ENCODE measurements at regions not wholly inside any gene's neighbourhood (a gene's known extent, or its start where the extent isn't known, plus 50 kb on each side); places are given as distances from the start of the nearest gene placed in this dataset.
"Not testable (repeated sequence)": the region's sequence is repeated elsewhere in the genome, so short reads cannot be mapped to it uniquely, and the experiment has no call there.

DNA sequence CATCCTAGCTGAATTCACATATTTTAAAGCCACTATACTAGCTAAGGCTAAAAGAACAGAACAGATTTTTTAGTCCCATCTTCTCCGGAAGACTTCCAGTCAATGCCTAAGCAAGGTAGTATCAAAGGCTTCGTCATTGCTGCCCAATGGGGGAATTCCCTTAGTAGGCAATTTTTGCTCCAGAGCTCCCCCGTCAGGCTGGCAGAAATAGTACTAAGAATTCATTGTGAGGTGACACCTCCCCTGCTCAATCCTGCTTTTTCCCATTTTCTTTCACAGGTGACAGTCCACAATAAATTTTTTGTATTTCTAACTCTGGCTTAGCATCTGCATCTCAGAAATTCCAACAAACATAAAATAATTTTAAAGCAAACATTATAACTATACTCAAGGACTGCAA lies 52.8 kb upstream of the SRSF6 start:
- DNase-seq (ENCODE audit: low read depth) = no peak

DNA sequence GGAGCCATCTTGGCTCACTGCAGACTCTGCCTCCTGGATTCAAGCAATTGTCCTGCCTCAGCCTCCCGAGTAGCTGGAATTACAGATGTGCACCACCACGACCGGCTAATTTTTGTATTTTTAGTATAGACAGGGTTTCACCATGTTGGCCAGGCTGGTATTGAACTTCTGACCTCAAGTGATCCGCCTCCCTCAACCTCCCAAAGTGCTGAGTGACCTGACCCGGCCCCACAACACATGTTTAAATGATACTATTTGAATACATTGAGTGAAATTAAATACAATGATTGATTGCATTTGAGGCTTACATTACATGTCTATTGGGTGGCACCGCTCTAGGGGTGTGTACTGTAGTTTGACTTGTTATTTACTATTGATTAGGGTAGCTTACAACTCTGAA lies 56.8 kb upstream of the SRSF6 start:
- DNase-seq (ENCODE audit: low read depth) = not testable (repeated sequence)

DNA sequence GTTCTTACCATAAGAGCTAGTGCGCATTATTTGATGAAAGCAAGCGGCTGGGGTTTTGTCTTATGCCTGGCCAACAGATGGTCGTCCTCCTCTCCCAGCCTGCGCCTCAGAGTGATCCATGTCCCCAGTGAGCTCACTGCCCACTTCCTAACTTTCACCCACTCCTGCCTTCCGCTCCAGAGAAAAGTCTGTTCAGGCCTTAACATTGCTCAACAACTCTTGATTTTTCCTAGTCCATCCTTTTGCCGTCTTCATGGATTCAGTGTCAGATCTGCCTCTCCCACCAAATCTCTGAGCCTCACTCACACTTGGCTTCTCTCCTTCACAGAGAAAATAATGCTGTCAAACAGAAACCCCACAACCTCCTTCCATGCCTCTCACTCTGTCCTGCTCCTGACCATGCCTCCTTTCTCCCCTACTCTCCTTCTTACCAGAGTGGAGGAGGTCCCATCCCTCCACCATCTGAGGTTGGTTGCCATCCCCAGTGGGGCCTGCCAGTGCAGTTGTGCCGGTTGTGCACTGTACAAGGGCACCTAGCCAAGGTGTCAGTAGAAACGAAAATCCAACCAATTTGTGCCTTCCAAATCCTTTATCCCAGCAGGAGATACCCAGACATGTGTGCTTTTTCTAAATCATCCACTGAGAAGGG lies 58.9 kb upstream of the SRSF6 start:
- DNase-seq (ENCODE audit: low read depth) = no peak

DNA sequence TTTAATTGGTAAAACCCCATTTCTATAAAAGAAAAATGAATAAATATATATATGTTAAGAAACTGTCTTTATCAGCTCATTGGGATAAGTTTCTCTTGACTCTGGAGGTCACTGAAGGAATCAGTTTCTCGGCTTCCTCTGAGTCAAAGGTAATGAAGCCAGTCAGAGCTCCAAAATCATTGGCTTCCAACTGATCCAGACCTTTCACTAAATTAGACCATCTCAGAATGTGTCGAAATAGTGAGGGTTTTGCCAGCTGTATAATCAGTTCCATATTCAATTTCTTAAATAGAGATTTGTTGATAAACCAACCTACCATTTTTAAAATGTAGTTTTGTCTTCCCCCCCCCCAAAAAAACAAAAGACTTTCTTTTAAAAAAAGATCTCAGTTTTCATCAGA lies 60.5 kb upstream of the SRSF6 start:
- DNase-seq (ENCODE audit: low read depth) = no peak

DNA sequence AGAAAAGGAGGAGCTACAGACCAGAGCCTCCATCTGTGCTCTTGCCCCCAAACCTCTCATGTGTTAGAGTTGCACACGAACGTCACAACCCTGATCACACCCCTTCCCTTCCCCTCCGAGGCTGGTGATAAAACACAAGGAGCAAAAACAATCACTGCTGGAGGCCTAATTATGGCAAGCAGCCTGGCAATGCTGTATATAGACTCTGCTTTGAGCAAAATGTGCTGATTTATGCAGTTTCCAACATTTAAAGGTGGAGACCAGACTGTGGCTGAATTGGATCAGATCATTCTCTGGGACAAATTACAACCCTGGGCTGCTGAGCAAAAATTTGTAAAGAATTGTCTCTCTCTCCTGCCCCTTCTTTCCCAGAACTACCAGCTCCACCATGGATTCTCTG lies 64.6 kb upstream of the SRSF6 start:
- DNase-seq (ENCODE audit: low read depth) = no peak

DNA sequence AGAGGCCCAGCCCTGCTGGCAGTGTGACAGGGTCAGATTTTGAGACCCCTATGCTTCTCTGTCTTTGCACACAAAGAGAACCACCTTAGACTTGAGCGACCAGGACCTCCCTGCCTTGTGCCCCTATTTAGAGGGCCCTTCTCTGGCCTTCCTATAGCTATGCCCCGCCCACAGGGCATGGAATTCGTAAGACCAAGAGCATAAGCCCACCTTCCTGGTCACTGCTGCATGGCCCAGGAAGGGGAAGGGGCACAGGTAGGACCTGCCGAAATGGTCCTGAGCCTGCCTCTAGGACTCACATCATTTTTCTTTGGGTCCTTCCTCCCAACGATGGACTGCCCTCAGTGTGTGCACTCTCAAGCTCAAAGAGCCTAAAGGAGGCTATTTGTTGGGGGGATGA lies 65.1 kb upstream of the SRSF6 start:
- no peak for DNase-seq (ENCODE audit: low read depth)

DNA sequence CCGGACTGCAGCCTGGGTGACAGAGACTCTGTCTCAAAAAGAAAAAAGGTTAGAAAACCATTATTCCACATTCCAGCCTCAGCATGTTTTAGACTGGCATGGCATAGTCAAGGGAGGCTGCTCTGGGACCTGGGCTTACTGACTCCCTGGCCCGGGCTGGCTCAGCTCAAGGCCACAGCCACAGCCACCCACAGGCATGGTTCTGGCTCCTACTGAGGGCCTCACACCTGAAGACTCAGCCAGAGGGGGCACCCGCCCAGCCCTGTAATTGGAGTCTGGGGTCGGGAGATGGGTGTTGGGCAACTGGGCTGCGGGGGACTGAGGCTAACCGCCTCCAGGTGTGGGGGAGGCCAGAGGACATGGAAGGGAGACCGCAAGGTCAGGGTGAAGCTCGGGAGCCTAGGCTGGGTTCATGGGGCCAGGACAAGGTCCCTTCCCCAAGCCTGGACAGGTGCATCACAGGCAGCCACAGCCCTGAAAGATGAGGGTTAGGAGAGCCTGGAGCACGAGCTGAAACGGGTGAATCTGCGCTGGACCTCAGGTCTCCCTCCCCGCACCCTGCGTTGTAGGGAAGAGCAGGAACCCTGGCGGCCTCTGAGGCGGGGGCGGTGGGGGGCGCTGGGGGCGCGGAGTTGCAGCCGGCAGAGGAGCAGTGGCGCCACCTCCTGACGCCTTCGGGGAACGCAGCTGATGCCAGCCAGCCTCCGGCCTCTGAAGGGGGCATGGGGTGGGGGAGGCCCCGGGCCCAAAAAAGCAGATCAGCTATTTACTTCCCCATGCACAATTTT lies 67.7 kb upstream of the SRSF6 start:
- no peak for DNase-seq (ENCODE audit: low read depth)

DNA sequence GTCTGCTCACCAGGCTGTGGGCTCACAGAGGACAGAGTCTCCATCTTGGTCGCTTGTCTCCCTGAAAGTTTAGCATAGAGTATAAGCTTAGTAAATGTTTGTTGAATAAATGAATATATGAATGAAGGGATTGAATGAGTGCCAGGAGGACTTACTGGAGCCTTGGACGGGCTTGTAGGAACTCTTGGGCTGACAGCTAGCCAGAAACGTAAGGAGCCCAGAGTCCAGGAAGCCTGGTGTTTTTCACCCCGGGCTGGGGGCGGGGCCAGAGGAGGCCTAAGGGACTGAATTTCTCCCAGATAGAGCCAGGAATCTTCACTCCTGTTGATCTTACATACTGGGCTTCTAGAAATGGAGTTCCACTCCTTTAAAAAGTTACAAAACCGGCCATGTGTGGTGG lies 68.5 kb upstream of the SRSF6 start:
- DNase-seq (ENCODE audit: low read depth) = no peak

DNA sequence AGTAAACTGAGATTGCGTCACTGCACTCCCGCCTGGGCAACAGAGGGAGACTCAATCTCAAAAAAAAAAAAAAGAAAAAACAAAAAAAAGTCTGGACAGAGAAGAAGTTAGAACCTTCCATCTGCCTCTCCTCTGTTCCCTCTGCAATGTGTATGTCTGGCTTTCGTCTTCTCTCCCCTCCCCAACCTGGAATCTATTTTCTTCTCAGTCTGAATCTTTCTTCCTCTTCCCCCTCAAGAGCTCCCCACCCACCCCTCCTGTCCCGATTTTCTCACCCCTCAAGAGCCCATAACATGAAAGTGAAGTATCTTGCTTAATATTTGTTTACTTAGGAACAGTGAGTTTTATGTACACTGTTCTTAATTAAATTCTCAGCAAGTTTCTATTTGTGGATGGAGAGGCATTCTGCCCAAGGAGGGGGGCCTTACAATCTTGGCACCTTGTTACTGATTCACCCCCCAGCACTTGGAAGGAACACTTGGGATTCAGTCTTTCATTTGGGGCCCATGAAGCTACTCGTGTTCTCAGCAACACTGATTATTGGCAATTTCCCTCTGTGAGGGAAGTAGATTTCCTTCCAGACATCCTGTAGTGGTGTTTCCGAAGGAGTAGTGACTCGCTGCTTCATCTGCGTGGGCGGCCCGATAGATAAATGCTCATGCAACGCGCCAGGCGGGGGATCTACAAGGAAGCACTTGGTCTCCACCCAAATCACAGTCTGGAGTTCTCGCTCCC lies 69.3 kb upstream of the SRSF6 start:
- no peak for DNase-seq (ENCODE audit: low read depth)

DNA sequence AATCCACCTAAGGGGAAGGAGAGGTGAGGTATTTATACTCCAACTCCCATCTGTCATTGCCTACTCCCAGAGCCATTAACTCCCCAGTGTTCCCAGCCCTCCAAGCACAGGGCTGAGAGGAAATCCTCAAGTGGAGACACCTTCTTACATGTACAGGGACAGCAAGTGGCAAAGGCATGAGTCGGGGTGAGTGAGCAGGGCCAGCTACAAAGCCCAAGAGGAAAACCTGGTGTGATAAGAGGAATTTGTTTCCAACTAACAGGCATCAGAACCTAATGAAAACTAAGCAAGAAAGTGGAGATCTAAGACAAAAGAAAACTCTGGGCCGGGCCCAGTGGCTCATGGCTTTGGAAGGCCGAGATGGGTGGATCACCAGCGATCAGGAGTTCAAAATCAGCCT lies 70.0 kb upstream of the SRSF6 start:
- no peak for DNase-seq (ENCODE audit: low read depth)

DNA sequence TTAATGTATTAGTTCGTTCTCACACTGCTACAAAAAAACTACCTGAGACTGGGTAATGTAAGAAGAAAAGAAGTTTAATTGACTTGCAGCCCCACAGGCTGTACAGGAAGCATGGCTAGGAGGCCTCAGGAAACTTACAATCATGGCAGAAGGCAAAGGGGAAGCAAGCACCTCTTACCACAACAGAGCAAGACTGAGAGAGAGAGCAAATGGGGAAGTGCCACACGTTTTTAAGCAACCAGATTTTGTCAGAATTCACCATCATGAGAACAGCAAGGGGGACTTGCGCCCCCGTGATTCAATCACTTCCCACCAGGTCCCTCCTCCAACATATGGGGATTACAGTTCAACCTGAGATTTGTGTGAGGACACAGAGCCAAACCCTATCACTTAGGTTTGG lies 70.8 kb upstream of the SRSF6 start:
- no peak for DNase-seq (ENCODE audit: low read depth)

DNA sequence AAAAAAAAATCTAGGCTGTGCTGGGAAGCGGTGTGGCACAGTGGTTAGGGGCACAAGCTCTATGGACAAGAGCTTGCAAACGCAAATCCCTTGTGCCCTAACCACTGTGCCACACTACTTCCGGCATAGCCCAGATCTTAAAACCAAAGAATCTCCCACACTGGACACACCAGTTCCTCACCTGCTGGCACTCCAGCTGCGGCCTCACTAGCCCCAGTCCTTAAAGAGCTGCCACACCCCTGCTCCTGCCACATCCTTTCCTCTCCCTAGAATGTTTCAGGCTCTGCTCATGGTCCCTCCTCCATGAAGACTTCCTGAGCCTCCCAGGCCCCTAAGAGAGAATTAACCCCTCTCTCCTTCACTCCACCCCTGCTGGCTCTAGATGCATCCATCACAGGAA lies 71.8 kb upstream of the SRSF6 start:
- no peak for DNase-seq (ENCODE audit: low read depth)

DNA sequence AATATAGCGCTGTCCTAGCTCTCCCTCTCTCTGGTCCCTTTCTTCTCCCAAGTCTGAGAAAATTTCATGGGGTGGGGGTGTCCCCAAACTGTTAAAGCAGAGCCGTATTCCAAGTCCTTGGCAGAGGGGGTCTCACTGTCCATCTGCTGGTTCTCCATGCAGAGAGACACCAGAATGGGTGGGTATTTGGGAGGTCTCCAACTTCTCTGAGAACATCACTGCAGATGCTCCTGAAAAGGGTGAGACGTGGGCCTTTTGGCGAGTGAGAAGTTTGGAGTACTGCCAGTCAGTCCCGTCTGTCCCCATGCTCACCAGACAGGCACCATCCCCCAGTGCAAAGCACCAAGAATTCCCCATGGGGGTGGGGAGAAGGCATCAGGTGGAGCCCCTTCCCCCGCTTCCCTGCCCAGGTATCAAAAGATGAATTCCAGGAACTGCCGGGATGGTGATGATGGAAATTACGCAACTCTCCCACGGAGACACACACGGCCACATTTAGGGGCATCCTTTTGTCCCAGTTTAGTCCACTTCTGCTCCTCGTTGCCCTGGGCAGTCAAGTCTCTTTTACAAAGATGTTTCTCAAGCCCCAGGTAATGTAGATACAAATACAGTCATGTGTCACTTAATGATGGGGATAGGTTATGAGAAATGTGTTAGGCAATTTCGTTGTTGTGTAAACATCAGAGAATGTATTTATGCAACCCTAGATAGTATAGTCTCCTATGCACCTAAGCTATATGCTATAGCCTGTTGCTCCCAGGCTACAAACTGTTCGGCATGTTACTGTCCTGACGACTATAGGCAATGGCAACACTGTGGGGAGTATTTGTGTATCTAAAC lies 73.4 kb upstream of the SRSF6 start:
- DNase-seq (ENCODE audit: low read depth) = no peak

DNA sequence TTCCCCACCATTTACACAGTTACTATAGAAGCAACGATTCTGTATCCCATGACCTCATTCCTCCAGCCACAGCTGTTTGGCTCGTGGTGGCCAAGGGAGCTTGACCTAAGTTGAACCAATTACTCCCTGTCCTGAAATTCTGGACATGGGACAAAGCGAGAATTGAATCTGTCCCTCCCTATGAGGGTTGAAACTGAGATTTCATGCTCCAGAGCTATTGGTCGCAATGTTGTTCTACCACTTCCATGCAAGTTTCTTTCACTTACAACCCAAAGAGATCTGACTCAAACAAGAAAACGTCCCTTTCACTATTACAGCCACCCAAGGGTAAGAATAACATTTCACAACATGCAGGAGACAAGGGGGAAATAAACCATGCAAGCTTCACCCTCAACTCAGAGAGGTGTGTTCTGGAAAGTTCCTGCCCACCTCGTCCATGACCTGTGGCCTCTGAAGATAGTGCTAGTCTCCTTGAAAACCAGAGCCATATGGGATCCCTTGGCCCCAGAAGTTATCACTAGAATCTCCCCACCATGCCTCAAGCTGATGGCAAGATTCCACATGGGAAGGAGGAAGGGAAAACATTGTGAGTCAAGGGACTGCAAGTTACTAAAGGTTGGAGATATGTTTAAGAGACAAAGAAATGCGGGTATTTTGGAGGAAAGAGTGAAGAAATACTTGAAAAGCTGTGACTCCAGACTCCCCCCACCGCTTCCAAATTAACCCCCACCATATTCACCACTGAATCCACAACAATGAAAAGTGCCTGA lies 74.5 kb upstream of the SRSF6 start:
- no peak for DNase-seq (ENCODE audit: low read depth)

DNA sequence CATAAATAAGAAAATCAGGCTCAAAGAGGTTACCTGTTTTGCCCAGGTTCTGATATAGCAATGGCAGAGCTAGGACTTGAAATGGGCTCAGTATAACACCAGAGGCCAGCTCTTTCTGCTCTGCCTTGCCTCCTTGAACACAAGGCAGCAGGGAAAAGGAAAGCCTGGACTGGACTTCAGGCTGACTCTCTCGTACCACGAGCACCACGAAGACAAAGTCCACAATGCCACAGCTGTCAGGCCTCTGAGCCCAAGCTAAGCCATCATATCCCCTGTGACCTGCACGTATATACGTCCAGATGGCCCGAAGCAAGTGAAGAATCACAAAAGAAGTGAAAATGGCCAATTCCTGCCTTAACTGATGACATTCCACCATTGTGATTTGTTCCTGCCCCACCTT lies 75.6 kb upstream of the SRSF6 start:
- DNase-seq (ENCODE audit: low read depth) = not testable (repeated sequence)

DNA sequence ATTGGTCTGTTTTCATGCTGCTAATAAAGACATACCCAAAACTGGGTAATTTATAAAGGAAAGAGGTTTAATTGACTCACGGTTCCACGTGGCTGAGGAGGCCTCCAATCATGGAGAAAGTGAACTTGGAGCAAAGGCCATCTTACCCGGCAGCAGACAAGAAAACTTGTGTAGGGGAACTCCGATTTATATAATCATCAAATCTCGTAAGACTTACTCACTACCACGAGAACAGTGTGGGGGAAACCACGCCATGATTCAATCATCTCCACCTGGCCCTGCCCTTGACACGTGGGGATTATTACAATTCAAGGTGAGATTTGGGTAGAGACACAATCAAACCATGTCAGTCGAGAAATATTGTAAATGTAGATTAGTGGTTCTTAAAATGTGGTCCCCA lies 76.2 kb upstream of the SRSF6 start:
- not testable (repeated sequence) for DNase-seq (ENCODE audit: low read depth)

DNA sequence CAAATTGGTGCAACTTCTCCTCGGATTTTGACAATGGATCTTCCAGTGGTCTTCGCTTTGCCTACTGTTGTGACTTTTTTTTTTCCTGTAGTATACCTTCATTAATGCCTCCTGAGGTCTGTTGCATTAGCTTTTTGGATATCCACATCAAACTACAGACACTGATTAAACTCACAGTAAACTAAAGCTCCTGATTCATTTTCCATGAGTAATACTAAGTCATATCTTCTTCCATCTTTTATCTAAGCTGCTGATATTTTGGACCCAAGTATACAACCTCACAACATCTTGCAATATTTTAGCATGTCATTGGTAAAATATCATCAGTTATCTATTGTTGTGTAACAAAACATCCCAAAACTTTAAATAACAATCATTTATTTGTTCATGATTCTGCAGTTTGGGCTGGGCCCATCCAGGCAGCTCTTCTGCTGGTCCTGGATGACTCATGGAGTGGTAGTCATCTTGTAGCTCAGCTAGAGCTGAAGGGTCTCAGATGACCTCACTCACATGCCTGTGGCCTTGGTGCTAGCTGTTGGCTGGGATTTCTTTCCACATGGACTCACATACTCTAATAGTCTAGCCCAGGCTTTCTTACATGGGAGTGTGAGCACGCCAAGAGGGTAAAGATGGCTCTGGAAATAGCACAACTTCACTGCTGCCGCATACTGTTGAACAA lies 78.3 kb upstream of the SRSF6 start:
- peak; percentile 79 for DNase-seq (ENCODE audit: low read depth)

DNA sequence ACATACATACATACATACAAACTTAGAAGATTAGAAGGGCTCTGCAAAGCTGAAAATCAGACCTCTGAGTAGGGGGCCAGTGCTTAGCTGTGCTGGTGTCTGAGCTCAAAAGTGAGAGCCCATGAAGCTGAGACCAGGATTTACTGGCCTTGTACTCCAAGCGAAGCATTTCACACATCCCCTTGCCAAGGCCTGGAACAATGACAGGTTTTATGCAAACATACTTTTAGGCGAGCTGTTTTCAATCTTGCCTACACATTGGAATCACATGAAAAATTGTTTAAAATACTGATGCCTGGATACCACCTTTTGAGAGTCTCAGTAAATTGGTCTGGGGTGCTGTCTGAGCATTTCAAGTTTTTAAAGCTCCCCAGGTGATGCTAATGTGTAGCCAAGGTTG lies 80.9 kb upstream of the SRSF6 start:
- DNase-seq (ENCODE audit: low read depth) = no peak

DNA sequence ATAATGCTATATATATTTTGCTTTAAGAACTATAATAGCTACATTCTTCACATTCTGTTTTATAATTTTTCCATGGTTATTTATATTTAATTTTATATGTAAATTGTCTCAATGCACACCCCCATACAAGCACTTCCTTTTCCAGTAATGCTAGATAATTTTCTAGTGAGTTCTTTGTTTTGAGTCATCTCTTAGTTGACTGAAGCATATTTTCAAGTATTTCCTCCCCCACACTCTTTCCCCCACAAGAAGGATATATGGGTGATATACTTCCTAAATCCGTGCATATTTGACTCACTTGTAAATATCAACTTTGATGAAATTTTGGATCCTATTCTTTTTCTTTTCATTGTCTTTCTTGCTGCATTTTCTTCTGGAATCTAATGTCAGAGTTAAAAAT lies 82.1 kb upstream of the SRSF6 start:
- DNase-seq (ENCODE audit: low read depth) = no peak

DNA sequence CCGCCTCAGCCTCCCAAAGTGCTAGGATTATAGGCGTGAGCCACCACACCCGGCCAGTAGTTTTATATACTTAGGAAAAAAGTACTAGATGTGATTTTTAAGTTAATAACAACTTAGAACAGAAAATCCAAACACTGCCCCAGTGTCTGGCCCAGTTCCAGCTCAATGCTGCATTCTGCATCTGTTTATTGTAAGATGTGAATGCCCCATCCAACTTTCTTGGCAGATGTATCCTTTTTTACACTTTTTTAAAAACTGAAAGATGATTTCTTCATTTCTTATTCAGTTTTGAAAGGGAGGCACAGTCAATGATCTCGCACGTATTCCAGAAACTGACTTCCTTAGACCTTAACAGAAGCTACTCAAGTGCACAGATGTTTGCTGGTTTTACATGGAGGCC lies 85.6 kb upstream of the SRSF6 start:
- no peak for DNase-seq (ENCODE audit: low read depth)

DNA sequence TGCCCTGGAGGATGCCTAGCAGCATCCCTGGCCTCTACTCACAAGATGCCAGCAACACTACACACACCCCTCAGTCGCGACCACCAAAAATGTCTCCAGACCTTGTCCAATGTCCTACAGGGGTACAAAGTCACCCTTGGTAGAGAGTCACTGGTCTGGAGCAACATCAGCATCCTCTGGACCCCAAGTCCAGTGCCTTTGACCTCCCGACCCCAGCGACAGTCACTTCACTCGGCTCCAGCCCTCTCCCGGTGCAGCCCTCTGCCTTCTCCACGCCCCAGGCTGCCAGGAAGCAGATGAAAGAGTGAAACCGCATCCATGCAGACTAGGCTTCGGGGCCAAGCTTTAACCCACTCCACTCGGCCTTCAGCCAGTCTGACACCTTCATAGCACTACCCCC lies 92.0 kb upstream of the SRSF6 start:
- no peak for DNase-seq (ENCODE audit: low read depth)

All from GM04503 (cell line).